DND-41 (cell line): ENCODE measurements at regions not wholly inside any gene's neighbourhood (a gene's known extent, or its start where the extent isn't known, plus 50 kb on each side); places are given as distances from the start of the nearest gene placed in this dataset.

Experiments
- EZH2 ChIP-seq: IDR thresholded peaks from 3 replicates; pipeline ENCODE4 v1.6.1; 2012; ENCODE audit warnings: borderline replicate concordance, low read depth, mild to moderate bottlenecking, moderate library complexity, low read length, inconsistent platforms; ENCODE audit not compliant: severe bottlenecking
- TF ChIP-seq, protein P1 (sequence below): IDR thresholded peaks from 2 replicates; pipeline ENCODE4 v1.5.1; 2012; ENCODE audit warnings: borderline replicate concordance, low read length, moderate library complexity, mild to moderate bottlenecking; ENCODE audit not compliant: poor library complexity, severe bottlenecking; ENCODE audit errors: extremely low read depth

DNA sequence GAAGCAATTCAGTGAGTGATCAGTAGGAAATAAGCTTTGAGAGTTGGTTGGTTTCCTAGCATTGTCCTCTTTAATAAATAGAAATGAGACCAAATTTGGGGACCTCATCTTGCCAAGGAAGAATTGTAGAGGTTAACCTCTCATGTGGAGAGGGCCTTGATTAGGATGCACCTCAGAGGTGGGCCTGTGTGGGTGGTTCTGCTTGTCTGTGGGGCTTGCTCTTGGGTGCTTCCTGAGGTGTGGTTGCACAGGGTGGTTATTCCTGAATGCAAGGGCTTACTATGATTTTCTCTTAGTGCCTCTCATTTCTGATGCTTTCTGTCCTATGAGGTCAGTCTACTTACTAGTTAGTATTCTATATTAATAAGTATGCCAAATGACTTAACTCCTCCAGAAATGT is 89.6 kb upstream of the MGAT5 start:
- TF ChIP-seq, protein P1, sequence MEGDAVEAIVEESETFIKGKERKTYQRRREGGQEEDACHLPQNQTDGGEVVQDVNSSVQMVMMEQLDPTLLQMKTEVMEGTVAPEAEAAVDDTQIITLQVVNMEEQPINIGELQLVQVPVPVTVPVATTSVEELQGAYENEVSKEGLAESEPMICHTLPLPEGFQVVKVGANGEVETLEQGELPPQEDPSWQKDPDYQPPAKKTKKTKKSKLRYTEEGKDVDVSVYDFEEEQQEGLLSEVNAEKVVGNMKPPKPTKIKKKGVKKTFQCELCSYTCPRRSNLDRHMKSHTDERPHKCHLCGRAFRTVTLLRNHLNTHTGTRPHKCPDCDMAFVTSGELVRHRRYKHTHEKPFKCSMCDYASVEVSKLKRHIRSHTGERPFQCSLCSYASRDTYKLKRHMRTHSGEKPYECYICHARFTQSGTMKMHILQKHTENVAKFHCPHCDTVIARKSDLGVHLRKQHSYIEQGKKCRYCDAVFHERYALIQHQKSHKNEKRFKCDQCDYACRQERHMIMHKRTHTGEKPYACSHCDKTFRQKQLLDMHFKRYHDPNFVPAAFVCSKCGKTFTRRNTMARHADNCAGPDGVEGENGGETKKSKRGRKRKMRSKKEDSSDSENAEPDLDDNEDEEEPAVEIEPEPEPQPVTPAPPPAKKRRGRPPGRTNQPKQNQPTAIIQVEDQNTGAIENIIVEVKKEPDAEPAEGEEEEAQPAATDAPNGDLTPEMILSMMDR: no peak
- TF ChIP-seq EZH2: no peak
